ENCODE measurements at regions not wholly inside any gene's neighbourhood (a gene's known extent, or its start where the extent isn't known, plus 50 kb on each side); places are given as distances from the start of the nearest gene placed in this dataset.

DNA sequence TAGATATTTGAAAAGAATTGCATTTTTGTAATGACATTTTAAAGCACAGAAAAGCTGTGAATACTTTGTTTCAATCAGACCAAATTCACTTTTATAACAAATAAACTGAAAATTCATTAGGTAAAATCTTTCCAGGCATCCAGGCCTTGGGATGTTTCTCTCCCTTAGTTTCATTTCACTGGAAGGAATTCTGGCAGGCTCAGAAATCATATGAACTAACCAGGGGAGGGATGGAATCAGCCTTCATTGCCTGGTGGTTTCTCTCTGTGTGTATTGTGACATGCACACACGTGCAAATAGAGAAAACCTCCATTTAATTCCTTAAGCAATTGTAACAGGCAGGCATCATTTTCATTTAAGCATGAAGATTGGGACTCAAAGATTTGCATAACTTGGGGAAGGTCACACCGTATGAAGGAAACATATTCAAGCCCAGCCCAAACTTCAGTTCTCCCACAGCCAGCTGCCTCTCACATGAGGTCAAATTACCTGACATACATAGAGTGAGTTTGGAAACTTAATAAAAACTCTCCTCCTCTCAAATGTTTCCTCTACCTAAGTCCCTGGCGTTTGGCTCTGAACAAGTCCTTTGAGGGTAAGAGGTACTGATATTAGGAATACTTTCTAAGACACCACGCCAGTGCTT lies 376.1 kb upstream of the MCTP2 start:
- intact Hi-C loops (cut with DNase I), result no loop called here

DNA sequence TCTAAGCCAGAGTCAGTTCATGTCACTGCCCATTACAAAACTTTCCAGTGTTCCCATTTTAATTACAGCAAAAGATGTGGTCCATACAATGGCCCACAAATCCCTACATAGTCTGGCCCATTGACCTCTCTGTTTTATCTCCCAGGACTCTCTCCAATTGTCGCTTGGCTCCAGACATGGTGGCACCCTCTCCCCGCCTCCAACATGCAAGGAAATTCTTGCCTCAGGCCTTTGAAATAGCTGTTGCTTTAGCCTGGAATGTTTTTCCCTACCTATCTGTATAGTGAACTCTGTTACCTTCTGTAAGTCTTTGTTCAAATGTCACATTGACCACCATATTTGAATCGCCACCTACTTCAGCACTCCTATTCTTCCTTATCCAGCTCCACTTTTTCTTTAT lies 377.3 kb upstream of the MCTP2 start:
- intact Hi-C loops (cut with DNase I), result no loop called here
- no peak for DNase-seq (ENCODE audit: low spot score)

More for the DNA sequence above, 376.1 kb upstream of the MCTP2 start:
- DNase-seq (ENCODE audit: low spot score), result no peak

GRCh38 chr15:93852761-93853160 lies 378.6 kb upstream of the MCTP2 start:
- DNase-seq (ENCODE audit: low spot score), result no peak
- intact Hi-C loops (cut with DNase I), result no loop called here

GRCh38 chr15:93848490-93848889 lies 382.9 kb upstream of the MCTP2 start:
- DNase-seq (ENCODE audit: low spot score), result no peak
- intact Hi-C loops (cut with DNase I), result no loop called here

- DNase-seq (ENCODE audit: low spot score), result no peak
- intact Hi-C loops (cut with DNase I), result no loop called here
These were observed 383.3 kb upstream of the MCTP2 start for GRCh38 chr15:93848076-93848475.

GRCh38 chr15:93846148-93846547 lies 385.2 kb upstream of the MCTP2 start:
- no peak for DNase-seq (ENCODE audit: low spot score)
- intact Hi-C loops (cut with DNase I), result no loop called here

DNA sequence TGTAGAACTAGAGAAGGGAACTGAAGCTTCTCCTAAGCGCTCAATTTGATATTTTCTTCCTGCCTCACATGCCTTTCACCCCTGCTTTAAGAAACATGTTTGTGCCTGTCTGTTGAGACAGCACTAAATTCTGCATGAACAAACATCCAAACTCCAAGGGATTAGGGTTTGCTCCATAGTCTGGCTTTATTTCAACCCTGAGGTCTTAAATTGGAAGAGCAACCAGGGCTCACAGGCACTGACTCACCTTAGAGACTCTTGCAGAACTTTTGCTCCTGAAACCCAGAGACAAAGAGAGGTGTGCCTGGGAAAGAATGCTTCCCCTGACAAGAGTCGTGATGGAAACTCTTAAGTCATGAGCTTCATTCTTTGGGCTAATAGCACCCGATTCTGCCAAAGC lies 393.9 kb upstream of the MCTP2 start:
- intact Hi-C loops (cut with DNase I), result no loop called here

GRCh38 chr15:93835344-93835743 lies 396.0 kb upstream of the MCTP2 start:
- intact Hi-C loops (cut with DNase I), result no loop called here
- no peak for DNase-seq (ENCODE audit: low spot score)

More for the DNA sequence above, 393.9 kb upstream of the MCTP2 start:
- no peak for DNase-seq (ENCODE audit: low spot score)

GRCh38 chr15:93831641-93832040 lies 399.7 kb upstream of the MCTP2 start:
- no peak for DNase-seq (ENCODE audit: low spot score)
- intact Hi-C loops (cut with DNase I), result no loop called here

- intact Hi-C loops (cut with DNase I), result no loop called here
These were observed 400.9 kb upstream of the MCTP2 start for GRCh38 chr15:93830221-93831080.

GRCh38 chr15:93829115-93829870 lies 402.1 kb upstream of the MCTP2 start:
- DNase-seq (ENCODE audit: low spot score), result no peak
- intact Hi-C loops (cut with DNase I), result no loop called here

More at GRCh38 chr15:93830221-93831080, 400.9 kb upstream of the MCTP2 start:
- DNase-seq (ENCODE audit: low spot score), result no peak

DNA sequence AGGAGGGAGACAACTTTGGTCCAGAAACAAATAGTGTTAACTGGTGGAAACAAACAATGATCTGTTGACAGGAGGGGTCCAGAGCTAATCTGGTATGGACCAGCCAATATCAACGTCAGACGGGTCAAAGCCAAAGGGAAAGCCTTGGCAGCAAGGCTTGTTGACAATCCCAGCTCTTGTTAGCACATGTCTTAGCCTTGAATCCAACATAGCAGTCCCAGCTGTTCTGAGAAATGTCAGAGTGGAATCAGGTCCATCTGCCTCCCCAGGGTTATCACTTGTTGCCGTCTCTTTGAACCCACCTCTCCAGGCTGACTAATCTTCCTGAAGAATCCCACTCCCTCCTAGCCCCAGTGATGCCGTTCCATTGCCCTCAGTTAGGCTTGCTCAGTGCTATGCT lies 404.6 kb upstream of the MCTP2 start:
- intact Hi-C loops (cut with DNase I), result no loop called here
- DNase-seq (ENCODE audit: low spot score), result no peak

- intact Hi-C loops (cut with DNase I), result no loop called here
These were observed 405.1 kb upstream of the MCTP2 start for GRCh38 chr15:93826293-93826692.

GRCh38 chr15:93825682-93826081 lies 405.7 kb upstream of the MCTP2 start:
- no peak for DNase-seq (ENCODE audit: low spot score)
- intact Hi-C loops (cut with DNase I), result no loop called here

More at GRCh38 chr15:93826293-93826692, 405.1 kb upstream of the MCTP2 start:
- DNase-seq (ENCODE audit: low spot score), result no peak

- no peak for DNase-seq (ENCODE audit: low spot score)
- intact Hi-C loops (cut with DNase I), result loop anchor here in 1 of 2 donors (5.0 kb wide), 1 partner anchor 298 kb away; no protein-coding TSS in a partner anchor
These were observed 407.1 kb upstream of the MCTP2 start for GRCh38 chr15:93823971-93824913.

GRCh38 chr15:93820566-93820965 lies 410.8 kb upstream of the MCTP2 start:
- intact Hi-C loops (cut with DNase I), result loop anchor here in 1 of 2 donors (5.0 kb wide), 1 partner anchor 302 kb away; no protein-coding TSS in a partner anchor
- no peak for DNase-seq (ENCODE audit: low spot score)

GRCh38 chr15:93819826-93820225 lies 411.5 kb upstream of the MCTP2 start:
- intact Hi-C loops (cut with DNase I), result loop anchor here in 1 of 2 donors (5.0 kb wide), 1 partner anchor 302 kb away; no protein-coding TSS in a partner anchor
- no peak for DNase-seq (ENCODE audit: low spot score)

- intact Hi-C loops (cut with DNase I), result no loop called here
- no peak for DNase-seq (ENCODE audit: low spot score)
These were observed 414.5 kb upstream of the MCTP2 start for GRCh38 chr15:93816815-93817214.

- intact Hi-C loops (cut with DNase I), result loop anchor here in 1 of 2 donors (5.0 kb wide), 2 partner anchors 391 to 1274 kb away; no protein-coding TSS in a partner anchor
- DNase-seq (ENCODE audit: low spot score), result no peak
These were observed 420.1 kb upstream of the MCTP2 start for GRCh38 chr15:93811305-93811704.
